SK-N-MC (cell line): ENCODE measurements at regions not wholly inside any gene's neighbourhood (a gene's known extent, or its start where the extent isn't known, plus 50 kb on each side); places are given as distances from the start of the nearest gene placed in this dataset.

ENCODE experiments used
- EZH2 ChIP-seq: fragments of 200-600 bp; sonication (generic); IDR thresholded peaks from one replicate; pipeline ENCODE4 v1.6.1; 2017; ENCODE audit warnings: antibody characterized with exemption
- FOXP2 ChIP-seq: optimal IDR thresholded peaks from 2 replicates; pipeline ENCODE3; 2011; ENCODE audit warnings: mild to moderate bottlenecking, moderate library complexity; ENCODE audit not compliant: insufficient read depth; ENCODE audit errors: extremely low read length, control extremely low read depth
- POLR2AphosphoS5 ChIP-seq: IDR thresholded peaks from 2 replicates; pipeline ENCODE4 v1.6.1; 2012; ENCODE audit warnings: mild to moderate bottlenecking, low read depth, low read length, borderline replicate concordance

- TF ChIP-seq POLR2AphosphoS5 (no peak), EZH2 (no peak), FOXP2 (no peak)
Measured at GRCh38 chr9:82375041-82375440, 386.5 kb downstream of the SPATA31D1 start.
